Testis (tissue), 2 donors: ENCODE measurements at regions not wholly inside any gene's neighbourhood (a gene's known extent, or its start where the extent isn't known, plus 50 kb on each side); places are given as distances from the start of the nearest gene placed in this dataset.

ENCODE experiments used
- CTCF ChIP-seq, 3 experiments: fragments of 450-650 bp in 2 of 3; fragments of 200-600 bp in 1 of 3; sonication (generic) in 1 of 3; IDR thresholded peaks; one replicate each; pipeline ENCODE4 v1.5.1; 2016 to 2019; ENCODE audit warnings: antibody characterized with exemption in 3 of 3, mild to moderate bottlenecking in 2 of 3, moderate library complexity in 1 of 3
- POLR2A ChIP-seq: fragments of 450-650 bp; IDR thresholded peaks from one replicate; pipeline ENCODE4 v1.6.1; 2017; ENCODE audit warnings: antibody characterized with exemption, mild to moderate bottlenecking, moderate library complexity

DNA sequence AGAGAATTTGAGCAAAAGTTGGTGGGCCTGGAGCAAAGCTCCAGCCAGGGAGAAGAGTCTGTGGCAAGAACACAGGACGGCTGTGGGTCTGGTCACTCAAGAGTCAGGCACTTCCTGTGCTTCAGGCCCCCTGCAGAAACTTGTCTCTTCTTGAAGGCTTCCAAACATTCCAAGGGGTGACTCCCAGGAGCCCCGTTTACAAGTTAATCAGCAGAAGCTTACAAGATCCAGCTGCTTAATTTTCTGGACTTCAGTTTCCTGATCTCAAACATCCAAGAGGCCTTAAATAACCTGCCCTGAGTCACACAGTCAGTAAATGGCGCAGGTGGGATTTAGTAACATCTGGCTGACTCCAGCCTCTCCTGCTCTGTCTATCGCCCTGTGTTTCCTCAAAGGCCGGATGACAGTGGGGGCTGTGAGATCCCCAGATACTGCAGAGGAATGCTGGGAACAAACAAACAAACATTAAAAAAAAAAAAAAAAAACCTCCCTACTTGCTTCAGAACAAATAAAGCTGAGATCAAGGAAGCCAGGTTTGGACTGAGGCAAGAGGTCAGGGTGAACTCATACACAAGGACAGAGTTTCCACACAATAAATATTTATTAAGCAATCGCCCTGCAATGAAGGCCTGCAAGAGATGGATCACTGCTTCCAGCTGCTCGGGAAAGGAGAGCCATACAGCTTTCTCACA is 175.4 kb upstream of the RFC3 start:
- TF ChIP-seq CTCF (IDR thresholded peaks at IDR 0.05) (no peak), POLR2A (no peak)
